MCF 10A (cell line): ENCODE measurements at regions not wholly inside any gene's neighbourhood (a gene's known extent, or its start where the extent isn't known, plus 50 kb on each side); places are given as distances from the start of the nearest gene placed in this dataset.
"Not testable (repeated sequence)": the region's sequence is repeated elsewhere in the genome, so short reads cannot be mapped to it uniquely, and the experiment has no call there.

Experiments used
- BruUV-seq: library from RNA; stranded (reverse); fragments of 400-500 nt; replicated peaks from 2 replicates; lab custom pipeline; 2021; lab: Mats Ljungman, UMichigan
- CTCF ChIA-PET: fragments of 300-600 bp; sonication (Branson Sonifier 250); formaldehyde crosslinking; extraction: SDS; loops from one replicate; lab custom pipeline; 2021; ENCODE audit warnings: antibody characterized with exemption, inconsistent platforms; lab: Yijun Ruan, JAX
- POLR2A ChIA-PET: fragments of 300-600, 350-650 bp; sonication (Branson Sonifier 250); formaldehyde crosslinking; extraction: SDS; loops from one replicate; lab custom pipeline; 2020; ENCODE audit warnings: antibody characterized with exemption, inconsistent platforms; lab: Yijun Ruan, JAX
- DNase-seq: peaks from one replicate; pipeline ENCODE4 v3.0.0-alpha.2; 2018; ENCODE audit not compliant: unreplicated experiment
- H3K27ac Mint-ChIP-seq: one replicate; pipeline ENCODE4 v1.8.0; 2022; ENCODE audit warnings: mild to moderate bottlenecking, low read depth, mixed read lengths; ENCODE audit not compliant: unreplicated experiment
- H3K27me3 Mint-ChIP-seq: one replicate; pipeline ENCODE4 v1.8.0; 2022; ENCODE audit warnings: mixed read lengths; ENCODE audit not compliant: insufficient read depth, unreplicated experiment
- H3K36me3 Mint-ChIP-seq: one replicate; pipeline ENCODE4 v1.8.0; 2022; ENCODE audit warnings: mild to moderate bottlenecking, moderate library complexity, mixed read lengths; ENCODE audit not compliant: insufficient read depth, unreplicated experiment
- H3K4me1 Mint-ChIP-seq: one replicate; pipeline ENCODE4 v1.8.0; 2022; ENCODE audit warnings: mixed read lengths; ENCODE audit not compliant: insufficient read depth, unreplicated experiment
- H3K4me3 Mint-ChIP-seq: one replicate; pipeline ENCODE4 v1.8.0; 2022; ENCODE audit warnings: mild to moderate bottlenecking, moderate library complexity, mixed read lengths; ENCODE audit not compliant: unreplicated experiment
- H3K9me3 Mint-ChIP-seq: one replicate; pipeline ENCODE4 v1.8.0; 2022; ENCODE audit warnings: mixed read lengths; ENCODE audit not compliant: unreplicated experiment
- CTCF ChIP-seq: fragments of 200-600 bp; IDR thresholded peaks from one replicate; pipeline ENCODE4 v1.8.0; 2022; ENCODE audit warnings: antibody characterized with exemption, mild to moderate bottlenecking; ENCODE audit not compliant: unreplicated experiment
- intact Hi-C: fragments of 100-400 bp; cut with micrococcal nuclease; formaldehyde crosslinking; loops from 2 replicates; pipeline ENCODE4 v1.14.1; 2022

- intact Hi-C loops = no loop called here
- Mint-ChIP-seq H3K4me1 (no peaks in the 10 kb centered on the region), H3K36me3 (no peaks in the 10 kb centered on the region), H3K4me3 (no peak overlapping the region), H3K9me3 (no peaks in the 10 kb centered on the region), H3K27ac (no peak overlapping the region), H3K27me3 (no peaks in the 10 kb centered on the region)
- ChIA-PET POLR2A (no interaction called here), CTCF (no interaction called here)
- no peak for TF ChIP-seq CTCF
- DNase-seq = no peak
- BruUV-seq = no TSS peak
Observed at GRCh38 chr16:48062681-48063080, 93.1 kb downstream of the ABCC12 start.

GRCh38 chr16:48059936-48060335 lies 95.9 kb downstream of the ABCC12 start:
- ChIA-PET POLR2A (no interaction called here), CTCF (no interaction called here)
- TF ChIP-seq CTCF = no peak
- no peak overlapping the region for H3K27ac Mint-ChIP-seq
- BruUV-seq = no TSS peak
- H3K4me3 Mint-ChIP-seq = no peak overlapping the region
- no peaks in the 10 kb centered on the region for H3K4me1 Mint-ChIP-seq
- H3K9me3 Mint-ChIP-seq = no peaks in the 10 kb centered on the region
- intact Hi-C loops = loop anchor here (5.0 to 10.0 kb wide), 2 partner anchors 598 to 1025 kb away; partner anchors contain the start of genes ITFG1 and PHKB
- DNase-seq = no peak
- no peaks in the 10 kb centered on the region for H3K27me3 Mint-ChIP-seq
- H3K36me3 Mint-ChIP-seq = no peaks in the 10 kb centered on the region

- POLR2A ChIA-PET = not testable (repeated sequence)
Observed at GRCh38 chr16:48059190-48059589, 96.6 kb downstream of the ABCC12 start.

GRCh38 chr16:48057048-48057447 lies 98.7 kb downstream of the ABCC12 start:
- DNase-seq = no peak
- Mint-ChIP-seq H3K36me3 (no peaks in the 10 kb centered on the region), H3K4me3 (no peak overlapping the region), H3K4me1 (peaks cover 10% of the 10 kb centered on the region), H3K9me3 (no peaks in the 10 kb centered on the region), H3K27me3 (no peaks in the 10 kb centered on the region), H3K27ac (no peak overlapping the region)
- POLR2A ChIA-PET = no interaction called here
- CTCF ChIA-PET = interaction anchor here (0.7 to 5.4 kb wide), 4 partner anchors 14 to 100 kb away, joined by 3 to 21 read pairs (median 4); no protein-coding TSS in a partner anchor
- BruUV-seq = no TSS peak
- intact Hi-C loops = loop anchor here (5.0 to 10.0 kb wide), 2 partner anchors 595 to 1022 kb away; partner anchors contain the start of genes ITFG1 and PHKB
- no peak for TF ChIP-seq CTCF

More at GRCh38 chr16:48059190-48059589, 96.6 kb downstream of the ABCC12 start:
- H3K4me1 Mint-ChIP-seq, H3K36me3 Mint-ChIP-seq, CTCF ChIA-PET, H3K27me3 Mint-ChIP-seq, DNase-seq, H3K9me3 Mint-ChIP-seq, H3K27ac Mint-ChIP-seq, H3K4me3 Mint-ChIP-seq, BruUV-seq: not testable (repeated sequence)
- intact Hi-C loops = loop anchor here (5.0 to 10.0 kb wide), 2 partner anchors 597 to 1024 kb away; partner anchors contain the start of genes ITFG1 and PHKB
